GM12891 (cell line): ENCODE measurements at regions not wholly inside any gene's neighbourhood (a gene's known extent, or its start where the extent isn't known, plus 50 kb on each side); places are given as distances from the start of the nearest gene placed in this dataset.

ENCODE experiments used
- PAX5 ChIP-seq: IDR thresholded peaks from 2 replicates; pipeline ENCODE4 v1.6.1; 2011; ENCODE audit warnings: low read length, moderate library complexity, mild to moderate bottlenecking; ENCODE audit not compliant: insufficient read depth, severe bottlenecking
- POLR2A ChIP-seq: IDR thresholded peaks from 2 replicates; pipeline ENCODE4 v1.6.1; 2011; ENCODE audit warnings: low read depth, low read length, control low read depth
- POLR2AphosphoS5 ChIP-seq: IDR thresholded peaks from 2 replicates; pipeline ENCODE4 v1.6.1; 2011; ENCODE audit warnings: low read depth, low read length, control low read depth
- TAF1 ChIP-seq: IDR thresholded peaks from 2 replicates; pipeline ENCODE4 v1.6.1; 2011; ENCODE audit warnings: low read depth, low read length, control low read depth

DNA sequence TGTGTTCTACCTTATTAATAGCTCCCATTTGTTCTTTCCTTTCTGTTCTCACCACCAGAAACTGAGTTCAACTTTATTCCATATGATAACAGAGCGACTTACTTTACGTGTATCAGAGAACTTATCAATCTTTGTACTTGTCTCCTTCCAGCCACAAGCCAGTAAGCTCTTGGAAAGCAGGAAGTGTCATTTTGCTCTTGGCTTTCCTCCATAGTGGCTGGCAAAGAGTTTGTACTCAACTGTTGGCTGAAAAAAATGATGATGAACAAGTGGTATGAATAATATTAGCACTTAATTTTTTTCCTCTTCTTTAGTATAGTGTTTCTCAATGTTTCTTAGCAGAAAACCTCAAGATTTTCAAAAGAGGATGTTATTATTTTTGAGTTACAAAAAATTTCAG is 182.4 kb upstream of the TOM1L1 start:
- TF ChIP-seq POLR2A (no peak), POLR2AphosphoS5 (no peak), TAF1 (no peak), PAX5 (no peak)
